ENCODE measurements at regions not wholly inside any gene's neighbourhood (a gene's known extent, or its start where the extent isn't known, plus 50 kb on each side); places are given as distances from the start of the nearest gene placed in this dataset.

DNA sequence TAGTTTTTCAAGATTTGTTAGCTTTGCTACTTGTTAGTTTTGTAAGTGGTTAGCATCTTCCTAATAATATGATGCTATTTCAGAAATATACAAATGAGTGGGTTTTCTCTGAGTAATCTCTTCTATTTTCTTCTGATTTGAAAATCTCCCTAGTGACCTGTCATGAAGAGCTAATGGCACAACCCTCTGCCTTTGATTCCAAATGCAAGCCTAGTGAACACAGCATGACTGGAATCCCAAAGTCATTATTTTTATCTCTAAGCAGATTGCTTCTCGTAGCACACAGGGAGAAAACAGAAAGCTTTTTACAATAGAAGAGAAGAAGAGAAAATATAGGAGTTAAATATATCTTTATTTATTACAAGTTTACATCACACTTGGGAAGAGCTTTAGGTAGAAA lies 295.5 kb downstream of the LRATD1 start:
- TF ChIP-seq, protein P1, sequence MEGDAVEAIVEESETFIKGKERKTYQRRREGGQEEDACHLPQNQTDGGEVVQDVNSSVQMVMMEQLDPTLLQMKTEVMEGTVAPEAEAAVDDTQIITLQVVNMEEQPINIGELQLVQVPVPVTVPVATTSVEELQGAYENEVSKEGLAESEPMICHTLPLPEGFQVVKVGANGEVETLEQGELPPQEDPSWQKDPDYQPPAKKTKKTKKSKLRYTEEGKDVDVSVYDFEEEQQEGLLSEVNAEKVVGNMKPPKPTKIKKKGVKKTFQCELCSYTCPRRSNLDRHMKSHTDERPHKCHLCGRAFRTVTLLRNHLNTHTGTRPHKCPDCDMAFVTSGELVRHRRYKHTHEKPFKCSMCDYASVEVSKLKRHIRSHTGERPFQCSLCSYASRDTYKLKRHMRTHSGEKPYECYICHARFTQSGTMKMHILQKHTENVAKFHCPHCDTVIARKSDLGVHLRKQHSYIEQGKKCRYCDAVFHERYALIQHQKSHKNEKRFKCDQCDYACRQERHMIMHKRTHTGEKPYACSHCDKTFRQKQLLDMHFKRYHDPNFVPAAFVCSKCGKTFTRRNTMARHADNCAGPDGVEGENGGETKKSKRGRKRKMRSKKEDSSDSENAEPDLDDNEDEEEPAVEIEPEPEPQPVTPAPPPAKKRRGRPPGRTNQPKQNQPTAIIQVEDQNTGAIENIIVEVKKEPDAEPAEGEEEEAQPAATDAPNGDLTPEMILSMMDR (IDR thresholded peaks at IDR 0.05) = no peak
- TF ChIP-seq POLR2A (IDR thresholded peaks at IDR 0.05; ENCODE audit: low read depth) (no peak), POLR2AphosphoS5 (IDR thresholded peaks at IDR 0.05) (no peak), EP300 (IDR thresholded peaks at IDR 0.05) (no peak)
